ENCODE measurements at regions not wholly inside any gene's neighbourhood (a gene's known extent, or its start where the extent isn't known, plus 50 kb on each side); places are given as distances from the start of the nearest gene placed in this dataset.

DNA sequence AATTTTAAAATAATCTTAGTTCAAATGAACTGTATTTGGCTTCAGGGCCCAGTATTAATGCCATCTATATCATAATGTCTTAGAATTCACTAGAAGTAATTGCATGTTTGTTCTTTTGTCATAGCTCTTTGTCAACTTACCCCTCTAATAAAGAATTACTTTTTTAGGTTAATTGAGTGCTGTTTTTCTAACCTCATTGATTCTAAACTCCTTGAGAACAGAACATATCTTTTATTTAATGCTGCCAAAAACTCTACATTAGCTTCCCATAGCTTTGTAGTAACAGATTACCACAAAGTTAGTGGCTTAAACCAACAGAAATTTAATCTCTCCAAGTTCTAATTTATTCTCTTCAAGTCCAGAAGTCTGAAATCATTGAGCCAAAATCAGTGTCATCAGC lies 242.4 kb downstream of the LURAP1L start:
- Histone ChIP-seq H3K4me1 (ENCODE audit: insufficient read depth, low read length, poor library complexity, severe bottlenecking) (no peaks in the 10 kb centered on the region), H3K9me3 (ENCODE audit: low read depth, low read length, poor library complexity, severe bottlenecking) (no peaks in the 10 kb centered on the region), H3K27ac (ENCODE audit: low read depth, low read length, poor library complexity, severe bottlenecking) (no peak overlapping the region), H3K36me3 (ENCODE audit: insufficient read depth, low read length, poor library complexity, severe bottlenecking) (no peaks in the 10 kb centered on the region), H3K4me3 (ENCODE audit: low read depth, low read length, poor library complexity, severe bottlenecking) (no peak overlapping the region), H3K27me3 (replicated peaks; ENCODE audit: insufficient read depth, low read depth, low read length, poor library complexity) (no peaks in the 10 kb centered on the region)
- POLR2A ChIA-PET (ENCODE audit: low non-redundant PET): interaction anchor here (0.6 kb wide), 1 partner anchor 1763 kb away, joined by 4 read pairs; no protein-coding TSS in a partner anchor
- TF ChIP-seq, protein P1, sequence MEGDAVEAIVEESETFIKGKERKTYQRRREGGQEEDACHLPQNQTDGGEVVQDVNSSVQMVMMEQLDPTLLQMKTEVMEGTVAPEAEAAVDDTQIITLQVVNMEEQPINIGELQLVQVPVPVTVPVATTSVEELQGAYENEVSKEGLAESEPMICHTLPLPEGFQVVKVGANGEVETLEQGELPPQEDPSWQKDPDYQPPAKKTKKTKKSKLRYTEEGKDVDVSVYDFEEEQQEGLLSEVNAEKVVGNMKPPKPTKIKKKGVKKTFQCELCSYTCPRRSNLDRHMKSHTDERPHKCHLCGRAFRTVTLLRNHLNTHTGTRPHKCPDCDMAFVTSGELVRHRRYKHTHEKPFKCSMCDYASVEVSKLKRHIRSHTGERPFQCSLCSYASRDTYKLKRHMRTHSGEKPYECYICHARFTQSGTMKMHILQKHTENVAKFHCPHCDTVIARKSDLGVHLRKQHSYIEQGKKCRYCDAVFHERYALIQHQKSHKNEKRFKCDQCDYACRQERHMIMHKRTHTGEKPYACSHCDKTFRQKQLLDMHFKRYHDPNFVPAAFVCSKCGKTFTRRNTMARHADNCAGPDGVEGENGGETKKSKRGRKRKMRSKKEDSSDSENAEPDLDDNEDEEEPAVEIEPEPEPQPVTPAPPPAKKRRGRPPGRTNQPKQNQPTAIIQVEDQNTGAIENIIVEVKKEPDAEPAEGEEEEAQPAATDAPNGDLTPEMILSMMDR (conservative IDR thresholded peaks at IDR 0.05; ENCODE audit: low read depth, low read length): no peak
- TF ChIP-seq EZH2 (IDR thresholded peaks at IDR 0.05; ENCODE audit: borderline replicate concordance, low read depth, low read length, poor library complexity, severe bottlenecking): no peak
- CTCF ChIA-PET: no interaction called here
- DNase-seq (ENCODE audit: low spot score): no peak
- intact Hi-C loops (cut with micrococcal nuclease; ENCODE audit: unreplicated experiment): no loop called here
- BruUV-seq (replicated peaks): no TSS peak

DNA sequence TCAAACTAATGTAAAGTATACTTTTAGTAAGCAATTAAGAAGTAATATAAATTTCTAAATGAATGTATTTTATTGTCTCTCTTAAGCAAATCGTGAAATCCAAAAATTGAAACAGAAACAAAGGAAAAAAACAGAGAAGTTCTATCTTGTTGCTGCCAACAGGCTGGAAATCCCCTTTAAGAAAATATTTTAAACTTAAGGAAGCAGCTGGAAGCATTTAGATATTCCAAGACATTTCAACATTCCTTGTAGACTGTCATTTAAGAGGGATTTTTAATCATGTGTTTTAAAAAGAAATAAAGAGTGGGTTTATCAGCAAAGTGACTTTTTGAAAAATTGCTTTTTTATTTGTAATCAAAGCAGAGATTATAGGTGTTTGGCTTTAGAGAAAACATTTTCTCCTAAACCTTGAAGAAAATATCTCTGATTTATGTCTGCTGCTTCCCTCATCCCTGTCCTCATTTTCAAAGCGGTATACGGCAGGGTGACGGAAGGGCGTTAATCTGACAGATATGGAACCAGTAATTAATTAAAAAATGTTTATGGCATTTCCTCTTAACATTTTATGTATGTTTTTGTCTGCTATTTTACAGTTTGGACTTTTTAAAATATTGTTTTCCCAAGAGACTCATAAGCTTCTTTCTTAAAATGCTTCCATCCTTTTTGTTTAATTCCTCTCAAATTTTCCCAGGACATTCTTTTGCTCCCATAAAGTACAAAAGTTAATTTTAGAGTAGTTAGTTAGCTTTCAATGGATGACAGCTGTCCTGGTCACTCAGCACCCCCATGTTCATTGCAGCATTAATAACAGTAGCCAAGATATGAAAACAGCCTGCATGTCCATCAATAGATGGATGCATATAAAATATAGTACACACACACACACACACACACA lies 245.6 kb downstream of the LURAP1L start:
- no TSS peak for BruUV-seq (replicated peaks)
- no peak for DNase-seq (ENCODE audit: low spot score)
- ChIA-PET POLR2A (ENCODE audit: low non-redundant PET) (no interaction called here), CTCF (no interaction called here)
- intact Hi-C loops (cut with micrococcal nuclease; ENCODE audit: unreplicated experiment): no loop called here
- Histone ChIP-seq H3K27ac (ENCODE audit: low read depth, low read length, poor library complexity, severe bottlenecking) (no peak overlapping the region), H3K27me3 (replicated peaks; ENCODE audit: insufficient read depth, low read depth, low read length, poor library complexity) (no peaks in the 10 kb centered on the region), H3K9me3 (ENCODE audit: low read depth, low read length, poor library complexity, severe bottlenecking) (no peaks in the 10 kb centered on the region), H3K36me3 (ENCODE audit: insufficient read depth, low read length, poor library complexity, severe bottlenecking) (no peaks in the 10 kb centered on the region), H3K4me3 (ENCODE audit: low read depth, low read length, poor library complexity, severe bottlenecking) (no peak overlapping the region), H3K4me1 (ENCODE audit: insufficient read depth, low read length, poor library complexity, severe bottlenecking) (no peaks in the 10 kb centered on the region)
- TF ChIP-seq, protein P1 (conservative IDR thresholded peaks at IDR 0.05; ENCODE audit: low read depth, low read length): no peak
- TF ChIP-seq EZH2 (IDR thresholded peaks at IDR 0.05; ENCODE audit: borderline replicate concordance, low read depth, low read length, poor library complexity, severe bottlenecking): no peak

DNA sequence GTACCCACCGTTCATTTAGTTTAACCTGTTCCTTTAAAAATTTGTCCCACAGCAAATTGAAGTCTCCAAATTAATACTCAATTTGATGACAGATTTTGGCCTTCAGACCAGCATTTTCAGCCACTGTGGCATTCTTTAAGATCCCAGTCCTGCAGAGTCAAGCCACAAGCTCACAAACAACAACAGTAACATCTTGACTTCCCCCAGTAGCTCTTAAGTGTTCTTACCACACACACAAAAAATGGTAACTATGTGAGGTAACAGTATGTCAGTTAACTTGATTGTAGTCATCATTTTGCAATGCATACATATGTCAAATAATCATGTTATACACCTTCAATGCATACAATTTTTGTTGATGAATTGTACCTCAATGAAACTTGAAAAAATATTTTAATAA lies 247.9 kb downstream of the LURAP1L start:
- ChIA-PET POLR2A (ENCODE audit: low non-redundant PET) (no interaction called here), CTCF (no interaction called here)
- no peak for DNase-seq (ENCODE audit: low spot score)
- Histone ChIP-seq H3K27ac (ENCODE audit: low read depth, low read length, poor library complexity, severe bottlenecking) (no peak overlapping the region), H3K27me3 (replicated peaks; ENCODE audit: insufficient read depth, low read depth, low read length, poor library complexity) (no peaks in the 10 kb centered on the region), H3K9me3 (ENCODE audit: low read depth, low read length, poor library complexity, severe bottlenecking) (no peaks in the 10 kb centered on the region), H3K4me3 (ENCODE audit: low read depth, low read length, poor library complexity, severe bottlenecking) (no peak overlapping the region), H3K36me3 (ENCODE audit: insufficient read depth, low read length, poor library complexity, severe bottlenecking) (no peaks in the 10 kb centered on the region), H3K4me1 (ENCODE audit: insufficient read depth, low read length, poor library complexity, severe bottlenecking) (no peaks in the 10 kb centered on the region)
- BruUV-seq (replicated peaks): no TSS peak
- no peak for TF ChIP-seq EZH2 (IDR thresholded peaks at IDR 0.05; ENCODE audit: borderline replicate concordance, low read depth, low read length, poor library complexity, severe bottlenecking)
- TF ChIP-seq, protein P1 (conservative IDR thresholded peaks at IDR 0.05; ENCODE audit: low read depth, low read length): no peak
- intact Hi-C loops (cut with micrococcal nuclease; ENCODE audit: unreplicated experiment): no loop called here

Measured in A673 (cell line).